ENCODE measurements at regions not wholly inside any gene's neighbourhood (a gene's known extent, or its start where the extent isn't known, plus 50 kb on each side); places are given as distances from the start of the nearest gene placed in this dataset.

GRCh38 chr3:170717410-170718402 is 131.8 kb upstream of the SLC7A14 start (continued):
- peak; percentile 20; the same call in 1 of the 2 replicates for TF ChIP-seq TEAD4 (IDR thresholded peaks at IDR 0.05; ENCODE audit: low read length)
- no peak for TF ChIP-seq TEAD4 (CRISPR knock-in tag; IDR thresholded peaks at IDR 0.05; ENCODE audit: borderline replicate concordance)
- peak; percentile 68 for TF ChIP-seq ZNF3 (CRISPR knock-in tag; IDR thresholded peaks at IDR 0.05)
- no peak for TF ChIP-seq HNRNPH1 (optimal IDR thresholded peaks at IDR 0.05; ENCODE audit: low read depth, low read length)
- peak; percentile 77 for TF ChIP-seq ARID1B (IDR thresholded peaks at IDR 0.05)
- peak in 1 of 2 experiments; percentile 23; a peak in 1 of 4 replicates for TF ChIP-seq HDAC1 (IDR thresholded peaks at IDR 0.05)
- peak; percentile 61; the same call in 1 of the 2 replicates for TF ChIP-seq SPI1 (IDR thresholded peaks at IDR 0.05; ENCODE audit: borderline replicate concordance, low read depth, low read length)
- TF ChIP-seq TAL1 (IDR thresholded peaks at IDR 0.05) = peak; percentile 41
- peak; percentile 39; the same call in 1 of the 2 replicates for TF ChIP-seq NFRKB (IDR thresholded peaks at IDR 0.05; ENCODE audit: low read depth)
- 0 out of 2 replicates have a peak, but pooled peaks have one; percentile 3 for TF ChIP-seq ZNF668 (CRISPR knock-in tag; IDR thresholded peaks at IDR 0.05)
- TF ChIP-seq, protein P1, sequence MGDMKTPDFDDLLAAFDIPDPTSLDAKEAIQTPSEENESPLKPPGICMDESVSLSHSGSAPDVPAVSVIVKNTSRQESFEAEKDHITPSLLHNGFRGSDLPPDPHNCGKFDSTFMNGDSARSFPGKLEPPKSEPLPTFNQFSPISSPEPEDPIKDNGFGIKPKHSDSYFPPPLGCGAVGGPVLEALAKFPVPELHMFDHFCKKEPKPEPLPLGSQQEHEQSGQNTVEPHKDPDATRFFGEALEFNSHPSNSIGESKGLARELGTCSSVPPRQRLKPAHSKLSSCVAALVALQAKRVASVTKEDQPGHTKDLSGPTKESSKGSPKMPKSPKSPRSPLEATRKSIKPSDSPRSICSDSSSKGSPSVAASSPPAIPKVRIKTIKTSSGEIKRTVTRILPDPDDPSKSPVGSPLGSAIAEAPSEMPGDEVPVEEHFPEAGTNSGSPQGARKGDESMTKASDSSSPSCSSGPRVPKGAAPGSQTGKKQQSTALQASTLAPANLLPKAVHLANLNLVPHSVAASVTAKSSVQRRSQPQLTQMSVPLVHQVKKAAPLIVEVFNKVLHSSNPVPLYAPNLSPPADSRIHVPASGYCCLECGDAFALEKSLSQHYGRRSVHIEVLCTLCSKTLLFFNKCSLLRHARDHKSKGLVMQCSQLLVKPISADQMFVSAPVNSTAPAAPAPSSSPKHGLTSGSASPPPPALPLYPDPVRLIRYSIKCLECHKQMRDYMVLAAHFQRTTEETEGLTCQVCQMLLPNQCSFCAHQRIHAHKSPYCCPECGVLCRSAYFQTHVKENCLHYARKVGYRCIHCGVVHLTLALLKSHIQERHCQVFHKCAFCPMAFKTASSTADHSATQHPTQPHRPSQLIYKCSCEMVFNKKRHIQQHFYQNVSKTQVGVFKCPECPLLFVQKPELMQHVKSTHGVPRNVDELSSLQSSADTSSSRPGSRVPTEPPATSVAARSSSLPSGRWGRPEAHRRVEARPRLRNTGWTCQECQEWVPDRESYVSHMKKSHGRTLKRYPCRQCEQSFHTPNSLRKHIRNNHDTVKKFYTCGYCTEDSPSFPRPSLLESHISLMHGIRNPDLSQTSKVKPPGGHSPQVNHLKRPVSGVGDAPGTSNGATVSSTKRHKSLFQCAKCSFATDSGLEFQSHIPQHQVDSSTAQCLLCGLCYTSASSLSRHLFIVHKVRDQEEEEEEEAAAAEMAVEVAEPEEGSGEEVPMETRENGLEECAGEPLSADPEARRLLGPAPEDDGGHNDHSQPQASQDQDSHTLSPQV (IDR thresholded peaks at IDR 0.05) = 0 out of 2 replicates have a peak, but pooled peaks have one; percentile 59
- TF ChIP-seq NR2C1 (IDR thresholded peaks at IDR 0.05) = peak; percentile 70
- peak; percentile 76; the same call in 1 of the 2 replicates for TF ChIP-seq NR2C1 (tag; IDR thresholded peaks at IDR 0.05)
- peak; percentile 44 for TF ChIP-seq BRD9 (IDR thresholded peaks at IDR 0.05; ENCODE audit: low read depth, partially characterized antibody)
- TF ChIP-seq E2F4 (CRISPR knock-in tag; IDR thresholded peaks at IDR 0.05; ENCODE audit: low read depth) = no peak
- TF ChIP-seq KLF10 (CRISPR knock-in tag; IDR thresholded peaks at IDR 0.05) = no peak
- TF ChIP-seq, protein P2, sequence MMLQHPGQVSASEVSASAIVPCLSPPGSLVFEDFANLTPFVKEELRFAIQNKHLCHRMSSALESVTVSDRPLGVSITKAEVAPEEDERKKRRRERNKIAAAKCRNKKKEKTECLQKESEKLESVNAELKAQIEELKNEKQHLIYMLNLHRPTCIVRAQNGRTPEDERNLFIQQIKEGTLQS (IDR thresholded peaks at IDR 0.05) = peak; percentile 76
- TF ChIP-seq, protein P2 (CRISPR knock-in tag; conservative IDR thresholded peaks at IDR 0.05) = no peak

Data from K562 (cell line).